SK-N-SH (cell line): ENCODE measurements at regions not wholly inside any gene's neighbourhood (a gene's known extent, or its start where the extent isn't known, plus 50 kb on each side); places are given as distances from the start of the nearest gene placed in this dataset.
A peak's percentile ranks its signal among the peaks of the same experiment; 100 is the strongest.
"Not testable (repeated sequence)": the region's sequence is repeated elsewhere in the genome, so short reads cannot be mapped to it uniquely, and the experiment has no call there.

Experiments
- CTCF ChIA-PET: fragments of 300-600, 350-600 bp; formaldehyde crosslinking; extraction: SDS; loops from one replicate; lab custom pipeline; 2021; lab: Yijun Ruan, JAX
- POLR2A ChIA-PET: fragments of 350-600 bp; sonication (Branson Sonifier 250); formaldehyde crosslinking; extraction: SDS; loops from one replicate; lab custom pipeline; 2020; ENCODE audit warnings: antibody characterized with exemption, inconsistent platforms; lab: Yijun Ruan, JAX
- DNase-seq: peaks from one replicate; pipeline ENCODE4 v3.0.0; 2012
- H2AFZ ChIP-seq: fragments of 200-600 bp; sonication (generic); 2 replicates; pipeline ENCODE4 v1.8.1; 2016; ENCODE audit warnings: antibody characterized with exemption, mild to moderate bottlenecking, low read depth
- H3F3A ChIP-seq: fragments of 200-600 bp; sonication (generic); replicated peaks from 2 replicates; pipeline ENCODE3; 2016; ENCODE audit warnings: antibody characterized with exemption, mild to moderate bottlenecking; ENCODE audit not compliant: insufficient read depth
- H3K27ac ChIP-seq, 2 experiments: fragments of 200-500 bp in 1 of 2; fragments of 200-600 bp in 1 of 2; sonication (Bioruptor generic) in 1 of 2; sonication (generic), shearing (Covaris generic) in 1 of 2; 2 replicates each; pipeline versions ENCODE4 v1.5.1 to v1.6.1; 2014 to 2016; ENCODE audit warnings: low read depth in 2 of 2, inconsistent platforms in 1 of 2, low read length in 1 of 2, mild to moderate bottlenecking in 1 of 2, mixed read lengths in 1 of 2
- H3K27me3 ChIP-seq: fragments of 200-600 bp; sonication (generic), shearing (Covaris generic); 2 replicates; pipeline ENCODE4 v1.6.1; 2016; ENCODE audit warnings: mixed run types; ENCODE audit not compliant: insufficient read depth
- H3K36me3 ChIP-seq, 2 experiments: fragments of 200-500 bp in 1 of 2; fragments of 200-600 bp in 1 of 2; sonication (Bioruptor generic) in 1 of 2; sonication (generic) in 1 of 2; replicated peaks in 1 of 2; 2 replicates each; pipeline versions ENCODE3 to v1.5.1; 2014 to 2016; ENCODE audit warnings: low read length in 1 of 2, mild to moderate bottlenecking in 1 of 2; ENCODE audit not compliant: insufficient read depth in 2 of 2, control insufficient read depth in 1 of 2
- H3K4me1 ChIP-seq, 2 experiments: fragments of 200-500 bp in 1 of 2; fragments of 200-600 bp in 1 of 2; sonication (Bioruptor generic) in 1 of 2; sonication (generic), shearing (Covaris generic) in 1 of 2; 2 replicates each; pipeline versions ENCODE4 v1.5.1 to v1.6.1; 2014 to 2016; ENCODE audit warnings: low read depth in 1 of 2, low read length in 1 of 2, mixed run types in 1 of 2; ENCODE audit not compliant: insufficient read depth in 2 of 2, control insufficient read depth in 1 of 2
- H3K4me2 ChIP-seq: fragments of 200-600 bp; sonication (generic), shearing (Covaris generic); 2 replicates; pipeline ENCODE4 v1.6.1; 2017; ENCODE audit warnings: mixed run types
- H3K4me3 ChIP-seq, 2 experiments: fragments of 200-500 bp in 1 of 2; fragments of 200-600 bp in 1 of 2; sonication (Bioruptor generic) in 1 of 2; sonication (generic), shearing (Covaris generic) in 1 of 2; 2 replicates each; pipeline versions ENCODE4 v1.5.1 to v1.8.1; 2014 to 2016; ENCODE audit warnings: low read depth in 2 of 2, inconsistent platforms in 1 of 2, low read length in 1 of 2, mild to moderate bottlenecking in 1 of 2, mixed read lengths in 1 of 2, moderate library complexity in 1 of 2
- H3K79me2 ChIP-seq: fragments of 200-600 bp; sonication (generic); 2 replicates; pipeline ENCODE4 v1.8.1; 2017; ENCODE audit warnings: mild to moderate bottlenecking; ENCODE audit not compliant: insufficient read depth
- H3K9ac ChIP-seq: fragments of 200-600 bp; sonication (generic); 2 replicates; pipeline ENCODE4 v1.6.1; 2017; ENCODE audit warnings: mixed run types
- H3K9me2 ChIP-seq: fragments of 200-600 bp; sonication (generic); 2 replicates; pipeline ENCODE4 v1.6.1; 2017; ENCODE audit warnings: mixed run types
- H3K9me3 ChIP-seq: fragments of 200-600 bp; sonication (generic); 2 replicates; pipeline ENCODE4 v1.6.1; 2017; ENCODE audit warnings: mixed run types, mild to moderate bottlenecking, moderate library complexity
- H4K20me1 ChIP-seq: fragments of 200-600 bp; sonication (generic); 2 replicates; pipeline ENCODE4 v1.6.1; 2017; ENCODE audit warnings: mild to moderate bottlenecking, mixed run types; ENCODE audit not compliant: insufficient read depth
- CTCF ChIP-seq: fragments of 200-600 bp; sonication (generic); IDR thresholded peaks from 2 replicates; pipeline ENCODE4 v1.6.1; 2017; ENCODE audit warnings: antibody characterized with exemption, mild to moderate bottlenecking, moderate library complexity
- MXI1 ChIP-seq: IDR thresholded peaks from 2 replicates; pipeline ENCODE4 v1.6.1; 2012; ENCODE audit warnings: mild to moderate bottlenecking, low read depth, low read length, improper control_type of control experiment
- WGBS: methylation state at CpG from one replicate; pipeline ENCODE4 v1.1.6; 2017; ENCODE audit warnings: low lambda C conversion rate; 5-methylcytosine and 5-hydroxymethylcytosine counted together

- H3K9me3 ChIP-seq, DNase-seq, H3F3A ChIP-seq, H3K9ac ChIP-seq, H3K36me3 ChIP-seq, H3K9me2 ChIP-seq, H3K27me3 ChIP-seq, POLR2A ChIA-PET, CTCF ChIA-PET, H3K4me3 ChIP-seq, H4K20me1 ChIP-seq, H3K79me2 ChIP-seq: not testable (repeated sequence)
- Histone ChIP-seq H3K4me2 (peak overlapping the region; percentile 56), H2AFZ (peak overlapping the region; percentile 72; the same call in 1 of the 2 replicates), H3K27ac (peak overlapping the region in 1 of 2 experiments; percentile 57; a peak in 2 of 4 replicates), H3K4me1 (peaks cover 0 to 11% of the 10 kb centered on the region in 2 experiments; a peak in 1 of 4 replicates)
- 4% methylated on average over 3 of the region's 3 CpGs for WGBS
These were observed 50.3 kb upstream of the CYP2B6 start for GRCh38 chr19:40940771-40941170.

GRCh38 chr19:40938007-40938406, 53.1 kb upstream of the CYP2B6 start:
- H3K4me2 ChIP-seq, H3K9me2 ChIP-seq, DNase-seq, H3F3A ChIP-seq, H3K79me2 ChIP-seq, POLR2A ChIA-PET, H3K27me3 ChIP-seq, H3K4me3 ChIP-seq, H3K36me3 ChIP-seq, H2AFZ ChIP-seq, H3K27ac ChIP-seq, H3K9me3 ChIP-seq, CTCF ChIA-PET, H3K9ac ChIP-seq, H4K20me1 ChIP-seq: not testable (repeated sequence)
- peaks cover 0 to 11% of the 10 kb centered on the region in 2 experiments; a peak in 1 of 4 replicates for H3K4me1 ChIP-seq
- WGBS = 4% methylated on average over 2 of the region's 2 CpGs

- Histone ChIP-seq H3K4me1 (0 out of 4 replicates have a peak, but pooled peaks cover 0 to 5% of the 10 kb centered on the region in 2 experiments), H3K27ac (no peak overlapping the region), H3K4me2 (no peak overlapping the region), H3K9ac (no peak overlapping the region), H3F3A (peaks cover 4% of the 10 kb centered on the region), H4K20me1 (no peaks in the 10 kb centered on the region), H3K9me3 (no peaks in the 10 kb centered on the region)
- no peak for TF ChIP-seq CTCF
- TF ChIP-seq, all 33 proteins: peak for 0
- Histone ChIP-seq H3K27me3 (no peaks in the 10 kb centered on the region), H3K9me2 (no peaks in the 10 kb centered on the region), H3K4me3 (no peak overlapping the region), H3K36me3 (no peaks in the 10 kb centered on the region), H3K79me2 (no peaks in the 10 kb centered on the region), H2AFZ (no peak overlapping the region)
- ChIA-PET POLR2A (no interaction called here), CTCF (no interaction called here)
- WGBS = 21% methylated on average over 3 of the region's 3 CpGs
- DNase-seq = no peak
These were observed 54.3 kb upstream of the CYP2B6 start for GRCh38 chr19:40936755-40937154.

- no peak overlapping the region for H3K9ac ChIP-seq
- no peaks in the 10 kb centered on the region for H3K36me3 ChIP-seq
- no peaks in the 10 kb centered on the region for H3K9me2 ChIP-seq
- H3K27me3 ChIP-seq = no peaks in the 10 kb centered on the region; the same call in 1 of the 2 replicates
- no peaks in the 10 kb centered on the region for H3K4me1 ChIP-seq
- POLR2A ChIA-PET = no interaction called here
- H4K20me1 ChIP-seq = no peaks in the 10 kb centered on the region
- WGBS = 17% methylated on average over 5 of the region's 5 CpGs
- H3K79me2 ChIP-seq = no peaks in the 10 kb centered on the region
- H2AFZ ChIP-seq = no peak overlapping the region
- no peak for DNase-seq
- no peaks in the 10 kb centered on the region for H3F3A ChIP-seq
- TF ChIP-seq CTCF (peak; percentile 50), MXI1 (no peak)
- TF ChIP-seq, all 33 proteins: peak for 1
- Histone ChIP-seq H3K4me3 (no peak overlapping the region), H3K27ac (no peak overlapping the region), H3K4me2 (no peak overlapping the region), H3K9me3 (no peaks in the 10 kb centered on the region)
- CTCF ChIA-PET = no interaction called here
These were observed 51.0 kb upstream of the CYP2A7 start for GRCh38 chr19:40933025-40933424.
